CD4-positive, alpha-beta T cell treated with Interleukin-6 for 4 hours (primary cell): ENCODE measurements at regions not wholly inside any gene's neighbourhood (a gene's known extent, or its start where the extent isn't known, plus 50 kb on each side); places are given as distances from the start of the nearest gene placed in this dataset.
"Not testable (repeated sequence)": the region's sequence is repeated elsewhere in the genome, so short reads cannot be mapped to it uniquely, and the experiment has no call there.

ENCODE experiments used
- DNase-seq: peaks from one replicate; pipeline ENCODE4 v3.0.0-alpha.2; 2020; ENCODE audit warnings: mixed read lengths

GRCh38 chr2:5594249-5594695 lies 97.9 kb upstream of the SOX11 start:
- no peak for DNase-seq

- no peak for DNase-seq
Measured at GRCh38 chr2:5596868-5597267, 95.3 kb upstream of the SOX11 start.

GRCh38 chr2:5598156-5598555 lies 94.0 kb upstream of the SOX11 start:
- no peak for DNase-seq

- no peak for DNase-seq
Measured at GRCh38 chr2:5609201-5609600, 83.0 kb upstream of the SOX11 start.

- DNase-seq, result no peak
Measured at GRCh38 chr2:5612666-5613065, 79.5 kb upstream of the SOX11 start.

- DNase-seq, result no peak
Measured at GRCh38 chr2:5616019-5616418, 76.2 kb upstream of the SOX11 start.

GRCh38 chr2:5617358-5617757 lies 74.8 kb upstream of the SOX11 start:
- DNase-seq, result no peak

GRCh38 chr2:5617796-5618195 lies 74.4 kb upstream of the SOX11 start:
- DNase-seq, result no peak

- DNase-seq, result no peak
Measured at GRCh38 chr2:5618271-5618670, 73.9 kb upstream of the SOX11 start.

GRCh38 chr2:5625556-5626065 lies 66.6 kb upstream of the SOX11 start:
- not testable (repeated sequence) for DNase-seq

GRCh38 chr2:5628484-5628883 lies 63.7 kb upstream of the SOX11 start:
- DNase-seq, result not testable (repeated sequence)

- DNase-seq, result not testable (repeated sequence)
Measured at GRCh38 chr2:5629510-5629909, 62.7 kb upstream of the SOX11 start.

- not testable (repeated sequence) for DNase-seq
Measured at GRCh38 chr2:5637051-5637450, 55.1 kb upstream of the SOX11 start.
